ENCODE measurements at regions not wholly inside any gene's neighbourhood (a gene's known extent, or its start where the extent isn't known, plus 50 kb on each side); places are given as distances from the start of the nearest gene placed in this dataset.

- H3K27ac ChIP-seq: no peak overlapping the region
- no peaks in the 10 kb centered on the region for H3K36me3 ChIP-seq
- no peaks in the 10 kb centered on the region for H3K9me3 ChIP-seq
- intact Hi-C loops (cut with DNase I; ENCODE audit: low total_unique reads): no loop called here
- H3K4me3 ChIP-seq: no peak overlapping the region
- TF ChIP-seq, protein P1, sequence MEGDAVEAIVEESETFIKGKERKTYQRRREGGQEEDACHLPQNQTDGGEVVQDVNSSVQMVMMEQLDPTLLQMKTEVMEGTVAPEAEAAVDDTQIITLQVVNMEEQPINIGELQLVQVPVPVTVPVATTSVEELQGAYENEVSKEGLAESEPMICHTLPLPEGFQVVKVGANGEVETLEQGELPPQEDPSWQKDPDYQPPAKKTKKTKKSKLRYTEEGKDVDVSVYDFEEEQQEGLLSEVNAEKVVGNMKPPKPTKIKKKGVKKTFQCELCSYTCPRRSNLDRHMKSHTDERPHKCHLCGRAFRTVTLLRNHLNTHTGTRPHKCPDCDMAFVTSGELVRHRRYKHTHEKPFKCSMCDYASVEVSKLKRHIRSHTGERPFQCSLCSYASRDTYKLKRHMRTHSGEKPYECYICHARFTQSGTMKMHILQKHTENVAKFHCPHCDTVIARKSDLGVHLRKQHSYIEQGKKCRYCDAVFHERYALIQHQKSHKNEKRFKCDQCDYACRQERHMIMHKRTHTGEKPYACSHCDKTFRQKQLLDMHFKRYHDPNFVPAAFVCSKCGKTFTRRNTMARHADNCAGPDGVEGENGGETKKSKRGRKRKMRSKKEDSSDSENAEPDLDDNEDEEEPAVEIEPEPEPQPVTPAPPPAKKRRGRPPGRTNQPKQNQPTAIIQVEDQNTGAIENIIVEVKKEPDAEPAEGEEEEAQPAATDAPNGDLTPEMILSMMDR (IDR thresholded peaks at IDR 0.05): no peak
- no peak for TF ChIP-seq POLR2A (IDR thresholded peaks at IDR 0.05)
- H3K27me3 ChIP-seq: no peaks in the 10 kb centered on the region
- no peaks in the 10 kb centered on the region for H3K4me1 ChIP-seq
- DNase-seq: no peak
Observed at GRCh38 chr4:96154676-96155075, 314.8 kb downstream of the PDHA2 start.

GRCh38 chr4:96162636-96163035 lies 322.7 kb downstream of the PDHA2 start:
- DNase-seq: no peak
- intact Hi-C loops (cut with DNase I; ENCODE audit: low total_unique reads): no loop called here
- no peak for TF ChIP-seq POLR2A (IDR thresholded peaks at IDR 0.05)
- TF ChIP-seq, protein P1 (IDR thresholded peaks at IDR 0.05): no peak

GRCh38 chr4:96164814-96165351 lies 325.0 kb downstream of the PDHA2 start:
- Histone ChIP-seq H3K27me3 (no peaks in the 10 kb centered on the region), H3K27ac (no peak overlapping the region), H3K4me1 (no peaks in the 10 kb centered on the region), H3K9me3 (no peaks in the 10 kb centered on the region), H3K36me3 (no peaks in the 10 kb centered on the region), H3K4me3 (no peak overlapping the region)
- no peak for TF ChIP-seq POLR2A (IDR thresholded peaks at IDR 0.05)
- TF ChIP-seq, protein P1 (IDR thresholded peaks at IDR 0.05): no peak
- intact Hi-C loops (cut with DNase I; ENCODE audit: low total_unique reads): no loop called here
- no peak for DNase-seq

More at GRCh38 chr4:96162636-96163035, 322.7 kb downstream of the PDHA2 start:
- Histone ChIP-seq H3K36me3 (no peaks in the 10 kb centered on the region), H3K27me3 (no peaks in the 10 kb centered on the region), H3K9me3 (no peaks in the 10 kb centered on the region), H3K4me1 (no peaks in the 10 kb centered on the region), H3K4me3 (no peak overlapping the region), H3K27ac (no peak overlapping the region)

DNA sequence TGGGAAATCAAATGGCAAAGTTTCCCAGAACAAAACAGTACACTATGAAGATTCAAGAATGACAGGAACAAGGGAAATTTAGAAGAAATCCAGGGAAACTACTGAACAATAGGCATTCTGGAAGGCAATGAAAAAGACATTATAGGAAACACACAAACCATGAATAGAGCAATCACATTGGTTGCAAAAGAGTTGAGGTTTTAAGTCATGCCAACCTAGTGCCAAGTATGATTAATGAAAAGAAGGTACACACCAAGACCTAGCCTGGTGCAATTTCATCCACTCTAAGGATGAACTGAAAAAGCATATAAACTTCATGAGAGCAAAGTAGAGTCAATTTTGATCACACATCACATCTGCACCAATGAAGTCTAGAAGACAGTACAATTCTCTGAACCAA lies 326.9 kb downstream of the PDHA2 start:
- H3K36me3 ChIP-seq: no peaks in the 10 kb centered on the region
- H3K9me3 ChIP-seq: no peaks in the 10 kb centered on the region
- no peaks in the 10 kb centered on the region for H3K4me1 ChIP-seq
- TF ChIP-seq, protein P1 (IDR thresholded peaks at IDR 0.05): no peak
- no peak for TF ChIP-seq POLR2A (IDR thresholded peaks at IDR 0.05)
- H3K27ac ChIP-seq: no peak overlapping the region
- intact Hi-C loops (cut with DNase I; ENCODE audit: low total_unique reads): no loop called here
- no peak overlapping the region for H3K4me3 ChIP-seq
- no peak for DNase-seq
- H3K27me3 ChIP-seq: no peaks in the 10 kb centered on the region

GRCh38 chr4:96170198-96170597 lies 330.3 kb downstream of the PDHA2 start:
- no peak for DNase-seq
- no peak overlapping the region for H3K4me3 ChIP-seq
- H3K27me3 ChIP-seq: no peaks in the 10 kb centered on the region
- H3K4me1 ChIP-seq: no peaks in the 10 kb centered on the region
- intact Hi-C loops (cut with DNase I; ENCODE audit: low total_unique reads): no loop called here
- H3K9me3 ChIP-seq: no peaks in the 10 kb centered on the region
- no peak for TF ChIP-seq POLR2A (IDR thresholded peaks at IDR 0.05)
- TF ChIP-seq, protein P1 (IDR thresholded peaks at IDR 0.05): no peak
- no peak overlapping the region for H3K27ac ChIP-seq
- H3K36me3 ChIP-seq: no peaks in the 10 kb centered on the region
